Left ventricle myocardium superior (tissue), 1 donor: ENCODE measurements at regions not wholly inside any gene's neighbourhood (a gene's known extent, or its start where the extent isn't known, plus 50 kb on each side); places are given as distances from the start of the nearest gene placed in this dataset.

Experiments
- ATAC-seq: fragments of 200-7000 bp; cut with Tn5 transposase; one replicate; pipeline ENCODE4 v1.9.1; 2020; ENCODE audit warnings: mild to moderate bottlenecking, moderate library complexity
- DNase-seq: peaks from one replicate; pipeline ENCODE4 v3.0.0-alpha.2; 2020
- intact Hi-C: fragments of 100-400 bp; cut with micrococcal nuclease; formaldehyde crosslinking; loops from one replicate; pipeline ENCODE4 v1.11.0; 2022
- donor health status: DM: no; HTN: yes; CAD: no; lungs with severe emphysema.

DNA sequence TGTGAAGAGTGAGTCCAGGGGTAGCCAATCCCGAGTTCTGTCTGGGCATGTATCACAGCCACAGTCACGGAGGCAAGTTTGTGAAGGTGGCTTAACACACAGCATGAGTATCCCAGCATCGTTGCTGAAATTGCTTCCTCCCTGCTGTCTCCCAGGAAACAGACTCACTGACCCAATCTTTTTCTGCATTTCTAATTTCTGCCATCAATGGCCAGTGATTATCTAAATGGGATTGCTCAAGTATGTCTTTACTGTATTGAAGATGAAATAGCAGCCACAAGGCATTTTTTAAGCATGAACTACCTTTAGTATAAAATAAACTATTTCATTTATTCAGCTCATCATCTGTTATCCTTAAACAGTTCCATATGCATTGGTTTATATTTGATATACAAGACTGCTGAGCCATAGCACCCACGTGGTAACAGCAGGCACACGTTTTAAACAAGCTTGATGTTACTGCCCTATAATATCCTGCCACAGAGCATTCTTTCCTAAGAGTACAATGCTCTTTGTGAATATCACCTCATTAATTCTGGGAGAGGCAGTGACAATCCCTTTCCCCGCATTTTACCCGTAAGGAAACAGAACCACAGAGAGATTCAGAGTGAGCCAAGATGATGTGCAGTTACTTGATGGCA is 276.6 kb upstream of the THBS1 start:
- ATAC-seq = no peak
- intact Hi-C loops = no loop called here
- no peak for DNase-seq

DNA sequence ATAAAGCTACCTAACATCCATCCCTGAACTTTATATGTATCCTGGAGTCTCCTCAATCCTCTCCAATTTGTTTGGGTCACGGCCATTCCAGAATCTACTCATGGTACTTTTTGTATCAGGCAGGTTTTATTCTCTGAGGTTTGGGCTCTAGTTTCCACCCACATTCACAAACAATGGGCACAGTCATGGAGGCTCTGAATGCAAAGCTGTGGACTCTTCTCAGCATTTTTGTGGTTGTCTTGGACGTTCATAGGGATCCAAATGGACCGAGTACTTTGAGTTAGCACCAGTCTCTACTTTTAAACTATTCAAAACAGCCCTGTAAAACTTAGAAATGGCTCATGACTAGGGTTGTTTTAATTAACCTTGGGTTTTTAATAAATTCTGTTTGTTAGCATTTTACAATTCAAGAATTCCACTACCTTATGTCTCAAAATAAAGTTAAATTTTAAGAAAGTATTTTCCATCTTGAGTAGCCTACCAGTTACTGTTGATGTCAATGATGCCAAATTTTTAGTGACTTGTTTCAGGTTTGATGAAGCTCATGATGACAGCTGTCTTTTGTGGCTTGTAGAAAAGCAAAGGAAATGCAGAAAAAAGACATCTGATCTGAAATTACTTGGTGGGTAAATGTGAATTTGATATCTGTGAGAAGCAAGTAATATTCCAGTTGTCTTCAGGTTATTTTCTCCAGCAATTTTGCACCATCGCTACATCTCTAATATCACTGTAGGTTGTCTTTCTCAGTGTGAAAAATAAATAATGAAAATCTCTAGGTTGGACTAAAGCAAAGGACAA is 275.7 kb upstream of the THBS1 start:
- intact Hi-C loops = no loop called here
- no peak for ATAC-seq
- DNase-seq = no peak

DNA sequence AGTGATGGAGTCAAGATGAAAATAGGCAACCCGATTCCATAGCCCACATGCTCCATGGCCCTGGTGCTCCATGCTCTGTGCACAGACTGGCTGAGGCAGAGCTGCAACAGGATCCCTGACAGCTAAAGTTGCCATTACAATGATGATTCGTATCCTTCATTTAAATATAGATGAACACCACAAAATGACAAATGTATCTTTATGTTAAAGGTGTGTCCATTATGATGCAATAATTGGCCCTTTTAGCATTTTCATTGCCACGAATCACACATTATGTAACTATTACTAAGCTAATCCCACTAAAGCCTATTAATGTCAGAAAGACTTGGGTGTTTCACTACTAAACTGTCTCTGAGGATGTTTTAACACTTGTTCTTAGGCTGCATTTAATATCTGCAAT is 270.2 kb upstream of the THBS1 start:
- DNase-seq (no peak), ATAC-seq (no peak)
- intact Hi-C loops = no loop called here

DNA sequence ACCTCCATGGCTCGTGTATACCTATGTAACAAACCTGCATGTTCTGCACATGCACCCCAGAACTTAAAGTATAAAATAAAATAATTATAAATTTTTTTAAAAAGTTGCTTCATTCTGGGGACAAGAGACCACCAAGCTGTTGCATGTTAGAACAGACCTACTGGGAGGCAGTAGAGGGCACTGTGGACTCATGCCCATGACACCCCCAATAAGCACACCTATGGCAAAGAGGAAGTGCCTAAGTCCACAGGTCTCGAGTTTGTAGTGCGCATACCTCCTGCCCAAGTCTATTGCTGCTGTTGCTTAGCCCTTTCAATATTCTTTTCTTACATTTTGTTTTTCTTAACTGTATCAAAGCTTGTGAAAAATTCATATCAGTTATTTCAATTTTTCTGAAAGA is 267.9 kb upstream of the THBS1 start:
- ATAC-seq (peak; percentile 58), DNase-seq (no peak)
- intact Hi-C loops = no loop called here

DNA sequence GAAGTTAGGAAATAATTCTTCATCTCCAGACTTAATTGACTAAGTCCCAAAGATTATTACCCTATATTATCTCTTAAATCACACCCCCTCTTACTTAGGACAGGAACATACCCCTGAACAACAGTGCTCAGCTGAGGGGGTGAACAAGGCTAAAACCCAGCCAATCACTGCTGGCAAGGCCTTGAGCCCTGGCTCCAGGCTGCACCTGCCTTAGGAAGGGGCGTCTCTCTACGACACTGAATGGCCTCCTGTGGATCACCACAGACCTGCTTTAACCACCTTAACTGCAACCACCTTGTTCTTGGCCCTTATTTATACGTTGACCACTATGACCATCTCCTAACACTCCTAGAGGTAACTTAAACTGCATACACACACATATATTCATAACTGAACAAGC is 267.4 kb upstream of the THBS1 start:
- no peak for ATAC-seq
- intact Hi-C loops = no loop called here
- DNase-seq = no peak

DNA sequence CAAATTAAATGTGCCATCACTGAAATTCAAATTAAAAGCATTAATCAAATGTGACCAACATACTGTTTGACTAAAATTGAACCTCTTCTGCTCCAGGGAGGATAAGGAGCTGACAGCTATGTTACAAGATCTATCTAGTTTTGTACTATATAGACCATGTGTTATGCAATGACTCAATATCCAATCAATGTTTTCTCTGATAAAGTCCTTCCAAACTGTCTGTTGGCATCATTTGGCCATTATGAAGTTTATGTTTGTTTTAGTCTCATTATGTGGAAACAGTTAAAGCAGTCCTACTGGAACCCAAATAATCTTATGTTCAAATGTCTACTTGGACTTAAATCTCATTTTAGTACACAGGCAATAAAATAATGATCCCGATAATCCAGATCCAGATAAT is 267.0 kb upstream of the THBS1 start:
- intact Hi-C loops = no loop called here
- no peak for ATAC-seq
- no peak for DNase-seq

DNA sequence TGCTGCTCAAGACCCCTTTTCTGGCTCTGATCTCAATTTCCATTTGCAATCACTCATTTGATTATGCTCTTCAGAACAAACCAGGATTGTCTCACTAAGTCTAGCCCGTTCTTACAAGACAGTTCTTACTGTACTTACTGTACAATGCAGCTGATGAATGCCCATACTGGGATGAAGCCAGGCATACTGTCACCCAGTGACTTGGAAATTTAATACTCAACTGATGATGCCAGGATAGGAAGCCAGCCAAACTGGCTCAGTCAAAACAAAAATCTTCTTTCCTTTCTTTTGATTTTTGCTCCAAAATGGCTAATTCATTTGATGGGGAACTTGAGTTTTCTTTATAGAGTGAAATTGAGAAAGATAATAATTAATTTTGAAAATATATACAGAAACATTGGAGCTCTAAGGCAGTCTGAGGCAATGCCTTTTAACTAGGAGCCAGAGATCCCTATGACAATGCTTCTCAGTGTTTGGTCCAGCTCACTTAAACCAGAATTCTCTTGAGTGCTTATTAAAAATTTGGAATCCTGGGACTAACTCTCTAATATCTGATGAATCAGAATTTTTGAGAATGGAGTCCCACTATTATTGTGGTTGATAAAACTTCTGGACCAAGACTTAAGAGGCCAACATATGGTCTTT is 265.6 kb upstream of the THBS1 start:
- no peak for ATAC-seq
- intact Hi-C loops = no loop called here
- no peak for DNase-seq

DNA sequence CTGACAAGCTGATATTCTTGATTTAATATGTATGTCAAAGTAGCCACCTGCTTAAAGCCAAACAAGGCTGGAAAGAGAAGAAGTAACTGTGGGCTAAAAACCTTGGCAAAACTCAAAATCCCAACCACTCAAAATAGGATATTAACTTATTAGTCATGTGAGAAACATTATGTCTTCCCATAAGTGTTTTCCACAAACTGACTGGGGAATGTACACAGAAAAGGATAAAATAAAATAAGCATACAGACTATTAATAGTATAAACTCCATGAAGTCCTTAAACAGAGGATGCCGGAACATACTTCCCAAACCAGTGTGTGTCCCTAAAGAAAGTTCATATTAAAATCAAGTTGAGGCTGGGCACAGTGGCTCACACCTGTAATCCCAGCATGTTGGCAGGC is 263.7 kb upstream of the THBS1 start:
- ATAC-seq (no peak), DNase-seq (no peak)
- intact Hi-C loops = no loop called here

DNA sequence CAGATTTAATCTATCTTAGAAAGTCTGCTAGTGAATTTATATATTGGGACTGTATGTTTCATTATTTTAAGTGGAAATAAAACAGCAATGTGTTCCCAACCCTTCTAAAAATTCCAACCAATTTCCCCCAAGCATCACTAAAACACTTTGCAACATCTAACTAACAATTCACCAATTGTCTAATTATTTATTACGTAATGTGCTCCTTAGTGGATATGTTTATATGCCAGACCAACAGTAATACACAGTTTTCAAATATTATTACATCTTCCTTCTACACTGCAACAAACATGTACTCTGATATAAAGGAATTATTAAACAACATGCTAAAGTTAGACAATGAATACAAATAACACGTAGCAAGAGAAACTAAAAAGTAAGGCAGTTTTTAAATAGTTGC is 262.6 kb upstream of the THBS1 start:
- ATAC-seq (no peak), DNase-seq (no peak)
- intact Hi-C loops = no loop called here

DNA sequence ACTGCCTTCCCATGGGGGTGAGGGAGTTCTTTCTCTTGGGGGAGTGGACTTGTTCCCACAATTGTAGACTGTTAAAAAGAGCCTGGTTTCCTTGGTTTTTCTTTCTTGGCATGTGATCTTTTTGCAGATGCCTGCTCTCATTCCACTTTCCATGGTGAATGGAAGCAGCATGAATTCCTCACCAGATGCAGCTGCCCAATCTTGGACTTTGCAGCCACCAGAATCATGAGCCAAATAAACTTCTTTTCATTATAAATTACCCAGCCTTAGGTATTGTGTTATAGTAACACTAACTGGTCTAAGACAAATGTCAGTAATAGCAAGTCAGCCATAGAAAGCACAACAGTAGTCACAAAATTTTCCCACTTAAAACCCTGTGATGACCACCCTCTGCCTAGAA is 260.5 kb upstream of the THBS1 start:
- DNase-seq (no peak), ATAC-seq (no peak)
- intact Hi-C loops = no loop called here

DNA sequence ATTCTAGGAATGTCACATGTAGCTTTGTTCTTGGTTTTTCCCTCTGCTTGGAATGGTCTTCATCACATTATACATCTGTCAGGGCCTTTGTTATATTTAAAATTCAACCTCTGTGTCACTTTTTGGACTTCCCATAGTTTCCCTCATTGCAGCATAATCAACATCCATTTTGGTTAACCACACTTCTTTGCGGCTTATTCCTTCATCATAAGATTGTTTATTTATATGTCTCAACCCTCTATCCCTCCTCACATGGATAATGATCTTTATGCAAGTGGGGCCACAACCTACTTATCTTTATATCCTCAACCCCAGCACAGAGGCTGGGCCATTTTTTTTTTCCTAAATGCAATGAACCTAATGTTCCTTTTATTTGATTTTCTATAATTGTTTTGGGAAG is 260.0 kb upstream of the THBS1 start:
- intact Hi-C loops = no loop called here
- ATAC-seq (no peak), DNase-seq (no peak)

DNA sequence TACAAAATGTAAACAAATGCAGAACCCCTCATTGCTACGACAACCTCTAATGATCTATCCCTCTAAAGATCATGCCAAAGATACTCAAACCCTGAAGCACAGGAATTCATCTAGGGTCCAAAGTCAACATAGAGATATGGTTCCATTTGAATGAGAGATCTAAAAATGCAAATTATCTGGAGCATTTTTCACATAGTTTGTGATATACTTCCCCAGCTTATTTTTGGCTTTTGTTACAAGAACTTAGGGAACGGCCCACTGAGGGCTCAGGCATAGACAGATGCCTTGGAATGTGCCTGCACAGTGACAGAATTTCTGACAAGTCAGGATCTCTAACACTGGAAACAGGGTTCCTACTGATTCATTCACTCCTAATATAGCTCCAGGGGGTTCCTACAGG is 258.9 kb upstream of the THBS1 start:
- no peak for ATAC-seq
- intact Hi-C loops = no loop called here
- DNase-seq = no peak

DNA sequence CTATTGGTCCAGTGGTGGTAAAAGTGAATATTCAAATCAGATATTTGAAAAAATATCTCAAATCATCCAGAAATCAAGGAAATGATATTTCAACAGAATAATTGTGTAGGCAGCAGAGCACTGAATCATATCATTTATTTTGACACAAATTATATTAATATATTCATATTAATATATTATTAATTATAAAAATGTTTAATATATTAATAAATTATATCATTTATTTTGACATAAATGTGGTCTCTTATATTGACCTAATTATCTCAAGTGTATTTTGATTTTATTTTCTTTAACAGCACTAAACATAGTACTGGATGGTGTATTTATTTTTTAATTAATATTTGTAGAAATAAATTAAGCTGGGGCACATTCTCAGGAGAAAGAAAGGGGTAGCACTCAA is 257.7 kb upstream of the THBS1 start:
- DNase-seq = no peak
- intact Hi-C loops = no loop called here
- ATAC-seq = no peak

DNA sequence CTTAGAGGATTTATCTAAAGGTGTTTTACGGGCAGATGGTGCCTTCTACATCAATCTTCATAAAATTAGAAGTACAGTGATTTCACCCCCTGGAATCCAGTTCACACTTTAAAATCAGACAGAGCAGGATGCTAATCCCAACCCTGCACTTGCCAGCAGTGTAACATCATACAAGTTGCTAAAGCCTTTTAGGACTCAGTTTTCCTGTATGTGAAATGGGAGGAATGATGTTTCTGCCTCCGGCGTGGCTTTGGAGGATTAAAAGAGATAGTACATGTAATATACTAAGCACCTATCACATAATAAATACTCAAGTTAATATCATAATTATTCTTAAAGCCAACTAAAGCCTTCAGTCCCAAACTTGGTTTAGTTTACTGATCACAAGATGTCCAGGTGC is 257.2 kb upstream of the THBS1 start:
- DNase-seq (no peak), ATAC-seq (no peak)
- intact Hi-C loops = no loop called here

DNA sequence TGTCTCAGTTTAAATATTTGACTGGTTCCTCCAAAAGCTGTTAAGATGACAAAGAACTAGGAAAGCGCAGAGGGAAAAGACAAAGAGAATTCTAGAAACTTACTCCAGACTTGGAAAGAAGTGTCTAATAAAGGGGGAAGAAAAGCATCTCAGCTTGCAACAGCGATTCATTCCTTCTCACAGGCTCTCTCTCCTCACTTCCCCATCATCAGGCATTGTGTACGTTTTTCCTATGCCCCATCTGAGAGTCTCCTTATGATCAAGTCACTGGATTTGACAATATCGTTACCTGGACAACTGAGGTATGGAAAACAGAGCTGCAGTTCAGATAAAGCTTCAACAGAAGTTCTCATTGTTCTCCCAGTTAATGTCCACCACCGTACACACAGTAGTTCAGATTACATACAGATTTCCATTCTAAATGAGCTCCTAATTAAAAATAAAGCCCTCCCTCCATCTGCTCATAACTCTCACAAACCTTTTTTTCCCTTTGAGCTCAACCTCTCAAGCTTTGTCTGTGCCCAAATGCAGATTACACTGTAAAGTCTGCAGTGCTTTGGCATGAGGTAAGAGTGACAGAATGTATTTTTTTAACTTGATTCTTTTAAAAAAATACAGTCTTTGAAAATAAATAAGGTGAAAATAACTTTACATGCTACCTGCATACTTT is 254.4 kb upstream of the THBS1 start:
- intact Hi-C loops = no loop called here
- ATAC-seq (no peak), DNase-seq (no peak)

DNA sequence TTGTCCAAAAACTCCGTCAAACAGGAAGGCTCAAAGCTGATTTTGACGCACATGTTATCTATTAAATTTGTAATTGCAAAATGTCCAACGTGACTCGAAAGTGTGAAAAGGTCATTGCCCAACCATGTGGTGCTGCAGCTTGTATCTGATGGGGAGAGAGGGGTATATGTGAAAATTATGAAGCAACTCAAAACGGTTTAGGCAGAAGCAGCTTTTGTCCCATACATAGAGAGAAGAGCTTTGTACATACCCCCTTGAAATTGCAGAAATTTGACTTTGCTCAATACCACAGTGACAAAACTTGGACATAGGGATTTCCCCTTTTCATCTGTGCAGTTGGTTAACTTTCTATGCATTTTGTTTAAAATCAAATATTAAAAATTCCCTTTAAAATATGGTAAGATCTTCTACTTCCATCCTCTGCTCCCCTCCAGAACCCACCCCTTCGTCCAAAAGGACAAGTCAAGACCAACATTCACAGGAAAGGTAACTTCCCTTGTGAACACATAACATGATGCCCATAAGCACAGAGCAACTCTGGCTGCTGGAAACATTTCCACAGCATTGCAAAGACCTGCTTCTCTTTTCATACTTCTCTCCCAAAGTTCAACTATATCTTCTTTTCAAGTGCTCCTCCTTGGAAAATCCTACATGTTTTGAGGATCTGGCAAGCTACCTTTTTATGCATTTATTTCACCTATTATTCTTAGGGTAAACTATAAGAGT is 253.7 kb upstream of the THBS1 start:
- DNase-seq (no peak), ATAC-seq (peak; percentile 30)
- intact Hi-C loops = no loop called here

DNA sequence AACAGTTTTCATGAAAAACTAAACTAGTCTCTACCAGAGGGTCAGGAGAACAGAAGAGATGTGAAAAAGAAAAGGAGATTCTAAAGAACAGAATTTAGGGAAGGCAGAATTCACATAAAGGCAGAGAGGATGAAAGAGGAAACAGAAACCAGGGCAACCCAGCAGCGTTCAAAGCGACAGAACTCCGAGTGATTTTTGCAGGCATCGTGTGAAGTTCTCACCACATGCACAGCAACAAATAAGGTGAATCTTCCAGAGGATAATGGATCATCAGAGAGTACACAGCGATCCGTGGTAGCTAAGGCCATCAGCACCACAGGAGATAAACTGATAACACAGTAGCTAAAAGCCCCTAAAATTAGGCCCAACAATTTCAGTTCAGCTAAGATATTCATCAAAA is 250.8 kb upstream of the THBS1 start:
- DNase-seq = no peak
- no peak for ATAC-seq
- intact Hi-C loops = no loop called here

DNA sequence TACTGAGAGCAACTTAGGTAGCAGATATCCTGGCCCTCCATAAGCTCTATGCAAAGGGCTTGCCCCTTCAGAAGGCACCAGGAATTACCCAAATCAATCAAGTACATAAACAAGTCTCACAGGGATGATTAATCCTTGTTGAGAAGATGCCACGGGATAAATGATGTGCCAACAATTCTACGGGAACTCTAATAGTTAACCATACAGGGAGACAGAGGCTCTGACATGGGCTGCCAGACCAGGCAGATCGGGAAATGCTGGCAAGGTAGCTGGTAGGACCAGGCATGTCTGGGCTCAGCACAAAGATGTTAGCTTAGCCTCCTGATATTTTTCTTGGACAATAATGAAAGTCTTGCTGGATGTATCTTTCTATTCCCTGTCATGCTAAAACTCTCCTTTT is 249.3 kb upstream of the THBS1 start:
- ATAC-seq (no peak), DNase-seq (no peak)
- intact Hi-C loops = no loop called here

DNA sequence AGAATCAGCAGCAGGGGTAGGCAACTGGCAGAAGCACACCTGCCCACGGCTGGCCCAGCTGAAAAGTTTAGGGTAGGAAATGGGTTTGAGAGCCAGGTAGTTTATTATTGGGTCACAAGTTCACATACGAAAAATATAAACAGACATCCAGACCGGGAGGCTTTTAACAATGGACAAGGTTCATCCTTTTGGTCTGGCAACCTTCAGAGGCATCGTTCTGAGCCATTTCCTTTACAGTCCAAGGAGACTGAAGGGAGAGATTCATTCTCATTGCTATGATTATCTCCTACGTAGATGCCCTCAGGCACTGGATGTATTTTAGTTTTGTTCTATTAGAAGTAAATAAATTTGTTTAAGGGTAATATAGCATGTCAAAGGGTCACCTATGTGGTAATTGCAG is 248.0 kb upstream of the THBS1 start:
- intact Hi-C loops = no loop called here
- DNase-seq = no peak
- no peak for ATAC-seq

DNA sequence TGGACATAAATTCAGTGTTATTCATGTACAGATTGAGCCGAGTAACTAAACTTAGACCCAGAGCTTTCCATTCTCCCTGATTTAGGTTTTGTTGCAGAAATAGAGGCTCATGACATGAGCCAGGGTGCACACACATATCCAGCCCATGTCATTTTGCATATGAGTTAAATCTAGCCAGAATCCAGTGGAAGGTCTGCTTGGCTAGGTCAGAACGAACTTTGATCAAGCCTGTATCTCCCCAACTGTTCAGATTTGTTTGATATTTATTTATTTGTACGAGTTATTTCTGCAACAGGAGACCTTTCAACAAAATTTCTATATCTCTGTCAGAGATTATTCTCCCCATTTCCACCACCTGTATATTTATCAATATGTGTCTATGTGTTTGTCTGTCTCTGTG is 247.5 kb upstream of the THBS1 start:
- no peak for DNase-seq
- no peak for ATAC-seq
- intact Hi-C loops = no loop called here
